ENCODE measurements at regions not wholly inside any gene's neighbourhood (a gene's known extent, or its start where the extent isn't known, plus 50 kb on each side); places are given as distances from the start of the nearest gene placed in this dataset.

DNA sequence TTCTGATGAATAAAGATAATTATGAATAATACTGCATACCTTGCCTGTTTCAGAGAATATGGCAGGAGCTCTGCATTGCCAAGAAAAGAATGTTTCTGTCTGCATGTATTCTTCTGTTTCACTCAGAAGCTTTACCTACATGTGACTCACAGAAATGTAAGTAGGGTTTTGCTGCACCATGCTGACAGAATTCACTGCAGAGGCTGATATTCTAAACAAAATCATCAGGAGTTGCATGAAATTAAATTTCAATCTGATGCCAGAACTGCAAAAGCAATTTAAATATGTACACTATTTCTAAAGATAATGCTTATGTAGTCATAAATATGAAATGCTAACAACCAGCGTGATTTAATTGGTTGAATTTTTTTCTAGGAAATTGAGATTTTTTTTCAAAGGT lies 332.8 kb upstream of the FSHR start:
- TF ChIP-seq POLR2A (IDR thresholded peaks at IDR 0.05): no peak
- TF ChIP-seq, protein P1, sequence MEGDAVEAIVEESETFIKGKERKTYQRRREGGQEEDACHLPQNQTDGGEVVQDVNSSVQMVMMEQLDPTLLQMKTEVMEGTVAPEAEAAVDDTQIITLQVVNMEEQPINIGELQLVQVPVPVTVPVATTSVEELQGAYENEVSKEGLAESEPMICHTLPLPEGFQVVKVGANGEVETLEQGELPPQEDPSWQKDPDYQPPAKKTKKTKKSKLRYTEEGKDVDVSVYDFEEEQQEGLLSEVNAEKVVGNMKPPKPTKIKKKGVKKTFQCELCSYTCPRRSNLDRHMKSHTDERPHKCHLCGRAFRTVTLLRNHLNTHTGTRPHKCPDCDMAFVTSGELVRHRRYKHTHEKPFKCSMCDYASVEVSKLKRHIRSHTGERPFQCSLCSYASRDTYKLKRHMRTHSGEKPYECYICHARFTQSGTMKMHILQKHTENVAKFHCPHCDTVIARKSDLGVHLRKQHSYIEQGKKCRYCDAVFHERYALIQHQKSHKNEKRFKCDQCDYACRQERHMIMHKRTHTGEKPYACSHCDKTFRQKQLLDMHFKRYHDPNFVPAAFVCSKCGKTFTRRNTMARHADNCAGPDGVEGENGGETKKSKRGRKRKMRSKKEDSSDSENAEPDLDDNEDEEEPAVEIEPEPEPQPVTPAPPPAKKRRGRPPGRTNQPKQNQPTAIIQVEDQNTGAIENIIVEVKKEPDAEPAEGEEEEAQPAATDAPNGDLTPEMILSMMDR (IDR thresholded peaks at IDR 0.05): no peak
- no peak for TF ChIP-seq EP300 (IDR thresholded peaks at IDR 0.05)
- no peak for TF ChIP-seq POLR2AphosphoS5 (IDR thresholded peaks at IDR 0.05)
